ENCODE measurements at regions not wholly inside any gene's neighbourhood (a gene's known extent, or its start where the extent isn't known, plus 50 kb on each side); places are given as distances from the start of the nearest gene placed in this dataset.

- TF ChIP-seq CTCF (IDR thresholded peaks at IDR 0.05; ENCODE audit: control insufficient read depth, insufficient read depth, low read depth, low read length, missing control alignments), result no peak
- no peak for DNase-seq (ENCODE audit: low read depth)
- no peak overlapping the region for H3K4me3 ChIP-seq (ENCODE audit: control insufficient read depth, low read depth, low read length)
Measured at GRCh38 chr11:100576718-100577021, 110.4 kb upstream of the ARHGAP42 start.

- no peak for TF ChIP-seq CTCF (IDR thresholded peaks at IDR 0.05; ENCODE audit: control insufficient read depth, insufficient read depth, low read depth, low read length, missing control alignments)
- H3K4me3 ChIP-seq (ENCODE audit: control insufficient read depth, low read depth, low read length), result no peak overlapping the region
- DNase-seq (ENCODE audit: low read depth), result no peak
Measured at GRCh38 chr11:100578831-100579311, 108.2 kb upstream of the ARHGAP42 start.

- H3K4me3 ChIP-seq (ENCODE audit: control insufficient read depth, low read depth, low read length), result no peak overlapping the region
- TF ChIP-seq CTCF (IDR thresholded peaks at IDR 0.05; ENCODE audit: control insufficient read depth, insufficient read depth, low read depth, low read length, missing control alignments), result no peak
- DNase-seq (ENCODE audit: low read depth), result no peak
Measured at GRCh38 chr11:100581318-100581717, 105.8 kb upstream of the ARHGAP42 start.

GRCh38 chr11:100584201-100584985 is 102.7 kb upstream of the ARHGAP42 start:
- H3K4me3 ChIP-seq (ENCODE audit: control insufficient read depth, low read depth, low read length), result no peak overlapping the region
- no peak for TF ChIP-seq CTCF (IDR thresholded peaks at IDR 0.05; ENCODE audit: control insufficient read depth, insufficient read depth, low read depth, low read length, missing control alignments)
- no peak for DNase-seq (ENCODE audit: low read depth)

GRCh38 chr11:100585728-100586127 is 101.4 kb upstream of the ARHGAP42 start:
- TF ChIP-seq CTCF (IDR thresholded peaks at IDR 0.05; ENCODE audit: control insufficient read depth, insufficient read depth, low read depth, low read length, missing control alignments), result no peak
- no peak overlapping the region for H3K4me3 ChIP-seq (ENCODE audit: control insufficient read depth, low read depth, low read length)
- DNase-seq (ENCODE audit: low read depth), result no peak

- TF ChIP-seq CTCF (IDR thresholded peaks at IDR 0.05; ENCODE audit: control insufficient read depth, insufficient read depth, low read depth, low read length, missing control alignments), result no peak
- DNase-seq (ENCODE audit: low read depth), result no peak
- H3K4me3 ChIP-seq (ENCODE audit: control insufficient read depth, low read depth, low read length), result no peak overlapping the region
Measured at GRCh38 chr11:100586361-100587101, 100.6 kb upstream of the ARHGAP42 start.
